HL-60/S4 treated with retinoic acid at 250 ng/mL for 4 days and 3 days (cell line): ENCODE measurements at regions not wholly inside any gene's neighbourhood (a gene's known extent, or its start where the extent isn't known, plus 50 kb on each side); places are given as distances from the start of the nearest gene placed in this dataset.
"Not testable (repeated sequence)": the region's sequence is repeated elsewhere in the genome, so short reads cannot be mapped to it uniquely, and the experiment has no call there.

Source experiments
- in situ Hi-C: fragments of 300-500 bp; cut with MboI; formaldehyde crosslinking; loops from 2 replicates; pipeline ENCODE4 v1.7.0; 2022; ENCODE audit warnings: low sequenced_read_pairs

GRCh38 chr2:83015900-83016299, 1443.2 kb downstream of the SUCLG1 start:
- in situ Hi-C loops = no loop called here

- in situ Hi-C loops = no loop called here
These were observed 1443.9 kb downstream of the SUCLG1 start for GRCh38 chr2:83015035-83015715.

- in situ Hi-C loops = no loop called here
These were observed 1444.6 kb downstream of the SUCLG1 start for GRCh38 chr2:83014462-83014861.

- in situ Hi-C loops = no loop called here
These were observed 1452.1 kb downstream of the SUCLG1 start for GRCh38 chr2:83006961-83007360.

GRCh38 chr2:83003555-83003954, 1455.5 kb downstream of the SUCLG1 start:
- in situ Hi-C loops = no loop called here

- in situ Hi-C loops = no loop called here
These were observed 1456.4 kb downstream of the SUCLG1 start for GRCh38 chr2:83002706-83003105.

GRCh38 chr2:82998781-82999180, 1460.3 kb downstream of the SUCLG1 start:
- in situ Hi-C loops = no loop called here

GRCh38 chr2:82996217-82996616, 1462.9 kb downstream of the SUCLG1 start:
- in situ Hi-C loops = no loop called here

GRCh38 chr2:82994151-82994550, 1464.9 kb downstream of the SUCLG1 start:
- in situ Hi-C loops = no loop called here

- in situ Hi-C loops = no loop called here
These were observed 1465.5 kb downstream of the SUCLG1 start for GRCh38 chr2:82993609-82994008.

- in situ Hi-C loops = no loop called here
These were observed 1466.1 kb downstream of the SUCLG1 start for GRCh38 chr2:82992968-82993367.

GRCh38 chr2:82987706-82988105, 1471.4 kb downstream of the SUCLG1 start:
- in situ Hi-C loops = not testable (repeated sequence)

- in situ Hi-C loops = no loop called here
These were observed 1472.2 kb downstream of the SUCLG1 start for GRCh38 chr2:82986899-82987298.

- in situ Hi-C loops = no loop called here
These were observed 1473.4 kb downstream of the SUCLG1 start for GRCh38 chr2:82985572-82986197.

- in situ Hi-C loops = no loop called here
These were observed 1490.7 kb downstream of the SUCLG1 start for GRCh38 chr2:82968358-82968757.

GRCh38 chr2:82964341-82964740, 1494.7 kb downstream of the SUCLG1 start:
- in situ Hi-C loops = no loop called here

GRCh38 chr2:82959727-82960126, 1499.4 kb downstream of the SUCLG1 start:
- in situ Hi-C loops = no loop called here

- in situ Hi-C loops = no loop called here
These were observed 1504.2 kb downstream of the SUCLG1 start for GRCh38 chr2:82954868-82955267.

- in situ Hi-C loops = no loop called here
These were observed 1519.9 kb downstream of the SUCLG1 start for GRCh38 chr2:82939211-82939610.

- in situ Hi-C loops = not testable (repeated sequence)
These were observed 1520.7 kb downstream of the SUCLG1 start for GRCh38 chr2:82938321-82938845.

- in situ Hi-C loops = no loop called here
These were observed 1545.5 kb downstream of the SUCLG1 start for GRCh38 chr2:82913566-82913965.

GRCh38 chr2:82896117-82896516, 1563.0 kb downstream of the SUCLG1 start:
- in situ Hi-C loops = no loop called here
